DMS 273 (cell line): ENCODE measurements at regions not wholly inside any gene's neighbourhood (a gene's known extent, or its start where the extent isn't known, plus 50 kb on each side); places are given as distances from the start of the nearest gene placed in this dataset.

ENCODE experiments used
- DNase-seq: peaks from one replicate; lab custom pipeline; 2025; ENCODE audit not compliant: unreplicated experiment; lab: John Stamatoyannopoulos, UW

- DNase-seq, result no peak
Observed at GRCh38 chr13:20351281-20352022, 119.3 kb upstream of the GJB6 start.

DNA sequence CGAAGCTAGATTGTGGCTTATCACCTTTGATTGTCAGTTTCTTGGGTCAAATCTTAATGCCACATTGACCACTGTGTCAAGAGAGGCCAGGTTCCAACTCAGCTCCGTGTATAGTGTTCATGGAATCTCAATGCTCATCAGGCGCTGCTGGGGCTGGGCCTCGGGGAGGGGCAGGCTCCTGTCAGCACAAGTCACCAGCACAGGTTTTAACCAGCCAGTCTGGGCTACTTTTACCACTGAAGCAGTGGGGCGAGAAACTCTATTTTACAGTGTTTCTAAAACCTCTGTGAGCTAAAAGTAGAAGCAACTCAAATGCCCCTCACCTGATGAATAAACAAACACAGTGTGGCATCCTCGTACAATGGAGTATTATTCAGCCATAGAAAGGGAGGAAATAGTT is 118.7 kb upstream of the GJB6 start:
- no peak for DNase-seq

- no peak for DNase-seq
Observed at GRCh38 chr13:20350382-20350763, 118.3 kb upstream of the GJB6 start.

DNA sequence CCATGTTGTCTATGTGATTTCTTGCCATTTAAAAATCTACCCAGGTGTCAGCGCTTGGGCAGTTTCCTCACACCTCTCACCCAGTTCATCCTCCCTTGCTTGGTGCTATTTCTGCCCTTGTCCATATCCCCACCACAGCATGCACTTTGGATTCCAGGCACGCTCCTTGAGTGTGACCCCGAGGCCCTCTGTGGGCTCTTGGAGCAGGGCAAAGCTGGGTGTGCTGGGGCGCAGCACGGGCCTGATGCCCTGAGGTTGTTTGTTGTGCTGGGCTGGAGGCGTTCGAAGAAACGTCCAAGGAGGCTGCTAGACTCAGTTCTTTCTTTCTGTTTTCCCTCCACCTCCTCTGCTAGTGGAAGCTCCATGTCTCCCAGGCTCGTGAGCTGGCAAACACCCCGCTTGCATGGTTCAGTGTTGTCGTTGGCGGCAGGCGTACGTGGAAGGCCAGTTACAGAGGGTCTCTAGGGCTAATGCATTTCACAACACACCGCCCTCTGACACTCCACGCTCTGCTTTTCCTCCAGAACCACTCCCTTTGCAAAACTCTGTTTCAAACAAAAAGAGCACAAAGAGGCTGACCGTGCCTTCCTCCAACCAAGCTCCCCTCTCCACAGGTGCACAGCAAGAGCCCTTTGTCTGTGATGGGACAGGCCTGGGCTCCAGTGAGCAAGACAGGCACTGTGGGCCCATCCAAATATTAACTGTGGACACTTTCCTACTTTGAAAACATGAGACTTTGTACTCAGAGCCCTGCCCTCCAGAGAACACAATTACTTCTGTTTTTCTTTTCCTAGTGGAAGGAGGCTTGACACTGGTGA is 117.7 kb upstream of the GJB6 start:
- no peak for DNase-seq

DNA sequence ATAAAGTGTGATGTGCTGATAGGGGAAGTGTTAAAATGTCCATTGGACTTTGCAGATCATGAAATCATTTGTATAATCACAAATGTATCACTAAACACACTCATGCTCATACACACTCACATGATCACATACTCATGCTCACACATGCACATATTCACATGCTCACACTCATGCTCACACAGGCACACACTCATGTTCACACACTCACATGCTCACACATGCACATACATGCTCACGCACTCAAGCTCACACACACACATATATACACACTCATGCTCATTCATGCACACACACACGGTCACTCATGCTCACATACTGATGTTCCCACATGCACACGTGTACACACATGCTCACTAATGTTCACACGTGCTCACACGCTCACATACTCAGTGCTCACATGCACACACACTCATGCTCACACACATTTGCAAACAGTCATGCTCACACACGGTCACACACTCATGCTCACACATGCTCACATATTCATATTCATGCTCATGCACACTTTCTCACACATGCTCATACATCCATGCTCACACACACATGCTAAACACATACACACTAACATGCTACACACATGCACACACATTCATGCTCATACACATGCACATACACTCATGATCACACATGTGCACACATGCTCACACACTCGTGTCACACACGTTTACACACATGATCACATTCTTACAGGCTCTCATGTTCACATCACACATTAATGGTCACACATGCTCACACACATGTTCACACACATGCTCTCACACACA is 116.7 kb upstream of the GJB6 start:
- DNase-seq, result no peak

GRCh38 chr13:20348018-20348417 is 115.9 kb upstream of the GJB6 start:
- no peak for DNase-seq

DNA sequence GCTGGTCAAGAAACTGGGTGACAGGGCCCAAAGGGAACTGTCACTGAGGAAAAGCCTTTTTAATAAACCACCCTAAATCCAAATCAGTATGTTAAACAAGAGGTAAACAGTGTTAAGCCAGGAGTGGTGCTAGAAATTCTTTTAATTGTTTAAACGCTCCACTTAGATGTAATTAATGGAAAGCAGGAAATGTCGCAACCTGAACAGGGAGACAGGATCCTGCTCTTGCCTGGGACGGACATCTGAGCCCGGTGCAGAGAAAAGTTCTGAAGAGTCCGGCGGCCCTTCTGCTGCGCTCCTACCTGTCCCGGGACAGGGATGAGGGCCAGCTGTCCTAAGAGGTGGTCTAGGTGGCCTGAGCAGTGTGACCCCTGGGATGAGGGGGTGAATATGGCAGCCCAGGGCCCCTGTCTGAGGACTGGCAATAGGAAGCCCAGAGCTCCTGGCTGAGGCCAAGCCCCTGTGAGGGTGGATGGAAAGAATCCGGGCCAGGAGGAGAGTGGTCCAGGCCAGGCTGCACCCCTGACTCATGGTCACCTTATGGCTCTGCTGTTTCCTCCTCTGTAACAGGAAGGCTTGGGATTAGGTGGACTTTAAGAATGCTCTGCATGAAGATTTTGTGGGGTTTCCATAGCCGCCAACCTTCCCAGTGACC is 112.8 kb upstream of the GJB6 start:
- no peak for DNase-seq

DNA sequence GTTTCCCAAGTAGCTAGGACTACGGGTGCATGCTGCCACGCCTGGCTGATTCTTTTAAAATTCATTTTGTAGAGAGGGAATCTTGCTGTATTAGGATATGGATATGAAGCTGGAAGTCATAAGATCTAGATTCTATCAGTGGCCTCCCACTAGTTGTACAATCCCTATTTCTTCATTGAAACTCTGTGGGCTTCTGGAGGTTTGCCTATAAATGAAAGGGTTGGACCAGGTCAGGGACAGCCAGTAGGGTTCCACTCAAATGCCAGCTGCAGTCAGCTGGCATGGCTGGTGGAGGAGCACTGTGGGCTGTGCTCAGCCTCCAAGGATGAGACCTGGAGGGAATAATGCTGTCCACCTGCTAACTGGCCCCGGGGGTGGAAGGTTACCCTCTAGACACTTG is 110.2 kb upstream of the GJB6 start:
- DNase-seq, result no peak

DNA sequence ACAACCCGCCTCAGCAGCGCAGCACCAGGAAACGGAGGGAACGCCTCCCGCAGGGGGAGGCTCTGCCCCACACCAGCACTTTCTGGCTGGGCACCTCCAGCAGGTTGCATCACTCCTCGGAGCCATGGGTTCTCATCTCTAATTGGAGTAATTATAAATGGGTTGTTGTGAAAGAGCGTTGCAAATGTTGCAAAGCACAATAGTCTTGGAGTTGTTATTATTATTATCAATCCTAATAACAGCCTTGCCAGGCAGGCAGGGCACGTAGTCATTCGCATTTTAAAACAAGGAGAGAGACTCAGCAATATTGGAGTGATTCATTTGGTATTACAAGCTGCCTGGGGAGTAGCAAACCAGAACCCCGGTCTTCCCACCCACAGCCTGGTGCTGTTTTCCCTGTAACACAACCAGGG is 108.6 kb upstream of the GJB6 start:
- no peak for DNase-seq

DNA sequence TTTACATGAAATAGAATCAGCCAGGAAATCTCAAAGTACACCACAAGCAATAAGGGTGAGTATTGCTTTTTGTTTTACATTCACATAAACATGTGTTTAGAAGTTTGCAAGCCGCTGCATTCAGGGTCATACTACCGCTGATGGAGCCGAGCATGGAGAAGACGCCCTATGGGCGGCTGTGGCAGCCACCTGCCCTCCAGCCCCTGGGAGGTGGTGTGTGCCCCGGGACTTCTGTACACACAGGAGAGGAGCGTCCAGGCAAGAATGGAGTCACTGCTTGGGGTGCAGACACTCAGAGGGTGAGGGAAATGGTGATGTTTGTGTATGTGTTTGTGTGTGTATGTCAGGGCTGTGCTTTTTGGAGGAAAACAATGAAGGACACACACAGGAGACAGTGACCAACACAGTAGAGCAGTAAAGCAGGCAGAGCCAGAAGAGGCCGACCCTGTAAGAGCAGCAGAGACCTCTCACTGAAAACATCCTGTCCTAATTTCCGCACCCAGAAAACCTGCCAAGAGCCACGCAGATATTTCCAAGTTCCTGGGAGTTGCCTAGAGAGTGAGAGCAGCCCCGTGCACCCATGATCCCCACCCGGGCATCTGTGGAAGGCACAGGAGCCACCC is 108.1 kb upstream of the GJB6 start:
- DNase-seq, result no peak

GRCh38 chr13:20337884-20338551 is 105.9 kb upstream of the GJB6 start:
- DNase-seq, result no peak

- DNase-seq, result no peak
Observed at GRCh38 chr13:20336761-20337160, 104.6 kb upstream of the GJB6 start.

GRCh38 chr13:20334309-20334708 is 102.2 kb upstream of the GJB6 start:
- DNase-seq, result no peak

- DNase-seq, result no peak
Observed at GRCh38 chr13:20332361-20333096, 100.4 kb upstream of the GJB6 start.

- DNase-seq, result no peak
Observed at GRCh38 chr13:20331949-20332348, 99.8 kb upstream of the GJB6 start.

GRCh38 chr13:20331419-20331818 is 99.3 kb upstream of the GJB6 start:
- peak; percentile 3 for DNase-seq

DNA sequence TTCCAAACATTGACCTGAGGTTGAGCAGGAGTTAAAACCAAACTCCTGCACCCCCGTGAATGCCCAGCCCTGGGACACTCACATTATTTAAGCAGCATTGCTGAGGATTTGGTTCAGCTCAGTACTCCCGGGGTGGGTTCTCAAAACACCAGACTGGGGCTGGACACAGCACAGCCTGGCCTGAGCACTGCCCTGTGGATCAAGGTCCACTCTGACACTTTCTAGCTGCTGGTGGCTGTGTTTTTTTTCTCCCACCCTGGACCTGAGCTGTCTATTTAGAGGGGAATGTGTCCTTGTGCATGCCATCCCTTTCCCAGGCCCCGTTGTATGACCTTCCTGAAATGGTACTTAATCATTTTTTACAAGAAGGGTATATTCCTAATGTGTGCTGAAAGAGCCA is 94.7 kb upstream of the GJB6 start:
- no peak for DNase-seq

- DNase-seq, result no peak
Observed at GRCh38 chr13:20326276-20326675, 94.2 kb upstream of the GJB6 start.

DNA sequence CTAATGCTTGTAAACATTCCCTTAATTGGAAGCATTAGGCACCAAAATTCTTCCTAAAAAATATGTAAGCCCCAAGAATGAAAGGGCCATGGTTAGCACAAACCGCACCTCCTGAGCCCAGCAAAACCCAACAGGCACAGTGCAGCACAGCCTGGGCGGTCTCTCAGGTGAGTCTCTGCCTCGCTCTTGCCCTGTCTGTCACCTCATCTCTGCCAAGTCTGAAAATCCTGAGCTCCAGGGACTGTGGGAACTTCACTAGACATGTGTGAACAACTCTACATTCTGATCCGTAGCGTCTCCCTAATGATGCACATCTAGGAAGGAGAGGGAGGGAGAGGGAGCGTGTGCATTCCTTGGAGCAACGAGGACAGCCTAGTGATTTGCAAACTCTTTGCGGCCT is 88.8 kb upstream of the GJB6 start:
- DNase-seq, result no peak

DNA sequence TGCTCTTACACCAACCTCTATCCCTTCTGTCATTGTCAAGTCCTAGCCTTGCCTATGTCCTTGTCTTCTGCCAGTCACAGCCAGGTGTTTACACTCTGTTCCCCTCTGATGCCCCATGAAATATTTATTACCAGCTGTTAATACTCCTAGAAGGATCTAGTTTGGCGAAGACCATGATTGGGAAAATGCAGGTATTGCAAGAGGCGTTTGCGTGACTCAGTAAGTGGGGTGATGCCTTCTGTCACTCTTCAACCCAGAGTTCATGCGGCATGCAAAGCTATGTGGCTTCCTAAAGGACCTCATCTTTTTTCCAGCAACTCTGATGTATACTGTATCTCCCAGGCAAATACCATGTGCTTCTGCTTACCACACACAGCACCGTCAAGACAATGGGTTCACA is 81.8 kb upstream of the GJB6 start:
- peak; percentile 16 for DNase-seq
